Mesothelial cell of epicardium (in vitro differentiated cells): ENCODE measurements at regions not wholly inside any gene's neighbourhood (a gene's known extent, or its start where the extent isn't known, plus 50 kb on each side); places are given as distances from the start of the nearest gene placed in this dataset.

Experiments
- DNase-seq, 2 experiments: peaks; one replicate each; pipeline ENCODE4 v3.0.0; 2021; ENCODE audit warnings: low spot score in 2 of 2; ENCODE audit not compliant: unreplicated experiment in 2 of 2
- H3K27ac Mint-ChIP-seq: 2 replicates; pipeline ENCODE4 v1.8.0; 2021; ENCODE audit warnings: mixed read lengths
- H3K27me3 Mint-ChIP-seq: 2 replicates; pipeline ENCODE4 v1.8.0; 2021; ENCODE audit warnings: low read depth, mixed read lengths
- H3K36me3 Mint-ChIP-seq: 2 replicates; pipeline ENCODE4 v1.8.0; 2021; ENCODE audit warnings: mixed read lengths
- H3K4me1 Mint-ChIP-seq: 2 replicates; pipeline ENCODE4 v1.8.0; 2021; ENCODE audit warnings: mixed read lengths
- H3K4me3 Mint-ChIP-seq: 2 replicates; pipeline ENCODE4 v1.8.0; 2021; ENCODE audit warnings: mild to moderate bottlenecking, moderate library complexity, mixed read lengths
- H3K9me3 Mint-ChIP-seq: 2 replicates; pipeline ENCODE4 v1.8.0; 2021; ENCODE audit warnings: mixed read lengths
- TF ChIP-seq, protein P1 (sequence below): fragments of 200-600 bp; sonication (generic); IDR thresholded peaks from one replicate; pipeline ENCODE4 v1.5.0; 2021; ENCODE audit warnings: antibody characterized with exemption; ENCODE audit not compliant: unreplicated experiment

DNA sequence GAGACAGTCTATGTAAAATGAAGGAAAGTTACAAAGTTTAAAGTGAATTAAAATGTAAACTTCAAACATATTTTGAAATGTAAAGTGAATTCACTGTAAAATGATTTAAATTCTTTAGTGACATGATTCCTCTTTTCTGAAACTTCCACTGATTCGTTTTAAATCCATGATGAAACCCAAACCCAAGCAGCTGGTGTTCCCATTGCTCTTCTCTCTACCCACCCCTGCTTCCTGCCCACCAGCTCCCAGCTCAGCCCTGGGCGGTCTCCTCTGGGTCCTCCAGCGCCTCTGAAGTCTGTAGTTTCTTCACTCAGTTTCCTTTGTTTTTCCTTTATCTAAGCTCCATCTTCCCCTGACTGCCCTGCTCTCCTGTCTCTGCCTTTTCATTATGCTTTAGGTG, 175.9 kb downstream of the SNX10 start:
- Mint-ChIP-seq H3K4me3 (no peak overlapping the region), H3K27me3 (no peaks in the 10 kb centered on the region), H3K36me3 (no peaks in the 10 kb centered on the region), H3K4me1 (peaks cover 13% of the 10 kb centered on the region), H3K9me3 (no peaks in the 10 kb centered on the region), H3K27ac (no peak overlapping the region)
- no peak for DNase-seq
- TF ChIP-seq, protein P1, sequence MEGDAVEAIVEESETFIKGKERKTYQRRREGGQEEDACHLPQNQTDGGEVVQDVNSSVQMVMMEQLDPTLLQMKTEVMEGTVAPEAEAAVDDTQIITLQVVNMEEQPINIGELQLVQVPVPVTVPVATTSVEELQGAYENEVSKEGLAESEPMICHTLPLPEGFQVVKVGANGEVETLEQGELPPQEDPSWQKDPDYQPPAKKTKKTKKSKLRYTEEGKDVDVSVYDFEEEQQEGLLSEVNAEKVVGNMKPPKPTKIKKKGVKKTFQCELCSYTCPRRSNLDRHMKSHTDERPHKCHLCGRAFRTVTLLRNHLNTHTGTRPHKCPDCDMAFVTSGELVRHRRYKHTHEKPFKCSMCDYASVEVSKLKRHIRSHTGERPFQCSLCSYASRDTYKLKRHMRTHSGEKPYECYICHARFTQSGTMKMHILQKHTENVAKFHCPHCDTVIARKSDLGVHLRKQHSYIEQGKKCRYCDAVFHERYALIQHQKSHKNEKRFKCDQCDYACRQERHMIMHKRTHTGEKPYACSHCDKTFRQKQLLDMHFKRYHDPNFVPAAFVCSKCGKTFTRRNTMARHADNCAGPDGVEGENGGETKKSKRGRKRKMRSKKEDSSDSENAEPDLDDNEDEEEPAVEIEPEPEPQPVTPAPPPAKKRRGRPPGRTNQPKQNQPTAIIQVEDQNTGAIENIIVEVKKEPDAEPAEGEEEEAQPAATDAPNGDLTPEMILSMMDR: no peak

DNA sequence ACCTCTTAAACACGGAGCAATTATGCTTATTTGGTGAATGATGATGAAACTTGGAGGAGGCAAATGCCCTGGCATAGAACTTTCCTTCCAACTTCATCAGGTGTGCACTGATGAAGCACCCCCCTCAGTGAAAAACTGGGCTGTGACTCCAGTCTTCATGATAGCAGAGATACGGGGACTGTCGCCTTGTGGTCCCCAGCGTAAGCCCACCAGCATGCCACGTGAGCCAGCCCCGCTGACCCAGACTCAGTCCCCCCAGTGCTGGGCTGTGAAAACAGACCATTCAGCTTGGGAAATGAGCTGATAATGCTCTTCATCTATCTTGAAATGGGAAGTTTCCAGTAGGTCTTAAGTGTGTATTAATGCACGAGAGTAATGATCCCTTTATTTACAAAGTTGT, 177.0 kb downstream of the SNX10 start:
- Mint-ChIP-seq H3K4me3 (no peak overlapping the region), H3K4me1 (peaks cover 13% of the 10 kb centered on the region), H3K27ac (no peak overlapping the region), H3K36me3 (no peaks in the 10 kb centered on the region), H3K27me3 (no peaks in the 10 kb centered on the region), H3K9me3 (no peaks in the 10 kb centered on the region)
- TF ChIP-seq, protein P1: no peak
- DNase-seq: no peak

DNA sequence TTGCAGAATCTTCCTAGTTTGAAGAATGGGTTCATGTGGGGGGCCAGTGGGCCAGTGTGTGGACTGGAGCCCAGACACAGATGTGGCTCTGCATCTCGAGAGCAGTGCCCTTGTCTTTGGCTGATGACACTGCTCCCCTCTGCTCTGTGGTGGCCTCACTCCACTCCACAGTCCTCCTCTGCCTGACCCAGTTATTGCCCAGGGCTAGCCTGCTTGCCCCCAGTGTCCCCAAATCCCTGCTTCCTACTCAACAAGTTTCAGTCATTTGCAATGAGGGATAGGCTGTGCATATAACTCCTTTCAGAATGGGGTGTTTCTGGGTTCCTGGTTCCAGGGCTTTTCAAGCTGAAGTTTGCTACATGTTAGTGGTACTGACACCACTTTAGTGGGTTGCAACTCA, 177.5 kb downstream of the SNX10 start:
- H3K27ac Mint-ChIP-seq: no peak overlapping the region
- DNase-seq: no peak
- TF ChIP-seq, protein P1: no peak

DNA sequence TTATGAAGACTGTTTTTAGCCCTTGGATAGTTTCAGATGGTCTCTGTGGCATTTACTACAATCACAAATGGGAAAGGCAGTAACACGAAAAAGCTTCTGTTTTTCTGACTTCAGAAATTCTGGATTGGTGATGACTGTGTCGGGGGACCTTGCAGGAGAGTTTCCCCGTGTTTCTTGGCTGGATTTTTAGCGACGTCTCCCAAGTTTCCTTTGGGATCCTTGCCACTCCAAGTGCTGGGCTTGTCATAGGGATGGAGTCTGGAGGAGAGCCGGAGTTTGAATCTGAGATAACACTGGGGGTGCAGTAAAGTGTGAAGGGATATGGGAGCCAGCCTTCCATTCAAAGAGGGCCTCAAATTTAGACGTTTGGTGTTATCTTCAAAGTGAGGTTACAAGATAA, 179.0 kb downstream of the SNX10 start:
- Mint-ChIP-seq H3K4me1 (peaks cover 13% of the 10 kb centered on the region), H3K27me3 (no peaks in the 10 kb centered on the region), H3K4me3 (no peak overlapping the region), H3K27ac (peak overlapping the region; percentile 65), H3K9me3 (no peaks in the 10 kb centered on the region), H3K36me3 (no peaks in the 10 kb centered on the region)
- no peak for DNase-seq
- TF ChIP-seq, protein P1: no peak

More for the DNA sequence above, 177.5 kb downstream of the SNX10 start:
- Mint-ChIP-seq H3K9me3 (no peaks in the 10 kb centered on the region), H3K27me3 (no peaks in the 10 kb centered on the region), H3K4me3 (no peak overlapping the region), H3K36me3 (no peaks in the 10 kb centered on the region), H3K4me1 (peaks cover 13% of the 10 kb centered on the region)

DNA sequence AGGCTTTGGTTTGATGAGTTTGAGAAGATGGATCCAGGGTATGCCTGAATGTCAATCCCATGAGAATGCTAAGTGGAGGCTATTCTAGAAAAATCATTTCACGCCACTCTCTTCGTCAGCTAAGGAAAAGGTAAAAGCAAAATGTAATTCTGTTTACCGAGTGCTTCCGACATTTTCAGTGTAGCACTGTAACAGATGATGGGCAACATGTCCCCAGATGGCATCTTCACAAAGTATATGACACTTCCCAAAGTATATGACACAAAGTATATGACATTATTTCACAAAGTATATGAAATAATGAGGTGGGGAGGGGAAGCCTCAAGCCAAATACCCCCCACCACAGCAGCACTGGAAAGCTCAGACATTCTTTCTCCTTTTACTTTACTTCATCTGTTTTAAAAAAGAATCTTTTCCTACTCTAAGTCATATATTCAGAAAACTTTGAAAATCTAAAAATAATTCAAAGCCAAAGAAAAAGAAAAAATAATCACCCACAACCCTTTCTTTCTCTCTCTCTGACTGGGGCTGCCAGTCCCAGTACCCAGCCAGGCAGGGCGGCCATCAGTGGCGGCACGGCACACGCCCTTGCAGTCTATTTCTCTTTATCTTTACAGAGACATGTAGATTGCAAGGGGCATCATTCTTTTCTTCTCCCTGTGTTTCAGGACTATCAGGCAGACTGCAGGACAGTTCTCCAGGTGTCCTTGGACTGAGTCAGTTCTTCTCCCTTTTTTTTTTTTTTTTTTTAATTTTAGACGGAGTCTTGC, 179.8 kb downstream of the SNX10 start:
- no peak overlapping the region for H3K4me3 Mint-ChIP-seq
- peaks cover 13% of the 10 kb centered on the region for H3K4me1 Mint-ChIP-seq
- H3K9me3 Mint-ChIP-seq: no peaks in the 10 kb centered on the region
- H3K36me3 Mint-ChIP-seq: no peaks in the 10 kb centered on the region
- no peak overlapping the region for H3K27ac Mint-ChIP-seq
- TF ChIP-seq, protein P1: no peak
- no peak for DNase-seq
- H3K27me3 Mint-ChIP-seq: no peaks in the 10 kb centered on the region
